ENCODE measurements at regions not wholly inside any gene's neighbourhood (a gene's known extent, or its start where the extent isn't known, plus 50 kb on each side); places are given as distances from the start of the nearest gene placed in this dataset.
"Not testable (repeated sequence)": the region's sequence is repeated elsewhere in the genome, so short reads cannot be mapped to it uniquely, and the experiment has no call there.

- TF ChIP-seq, protein P1, sequence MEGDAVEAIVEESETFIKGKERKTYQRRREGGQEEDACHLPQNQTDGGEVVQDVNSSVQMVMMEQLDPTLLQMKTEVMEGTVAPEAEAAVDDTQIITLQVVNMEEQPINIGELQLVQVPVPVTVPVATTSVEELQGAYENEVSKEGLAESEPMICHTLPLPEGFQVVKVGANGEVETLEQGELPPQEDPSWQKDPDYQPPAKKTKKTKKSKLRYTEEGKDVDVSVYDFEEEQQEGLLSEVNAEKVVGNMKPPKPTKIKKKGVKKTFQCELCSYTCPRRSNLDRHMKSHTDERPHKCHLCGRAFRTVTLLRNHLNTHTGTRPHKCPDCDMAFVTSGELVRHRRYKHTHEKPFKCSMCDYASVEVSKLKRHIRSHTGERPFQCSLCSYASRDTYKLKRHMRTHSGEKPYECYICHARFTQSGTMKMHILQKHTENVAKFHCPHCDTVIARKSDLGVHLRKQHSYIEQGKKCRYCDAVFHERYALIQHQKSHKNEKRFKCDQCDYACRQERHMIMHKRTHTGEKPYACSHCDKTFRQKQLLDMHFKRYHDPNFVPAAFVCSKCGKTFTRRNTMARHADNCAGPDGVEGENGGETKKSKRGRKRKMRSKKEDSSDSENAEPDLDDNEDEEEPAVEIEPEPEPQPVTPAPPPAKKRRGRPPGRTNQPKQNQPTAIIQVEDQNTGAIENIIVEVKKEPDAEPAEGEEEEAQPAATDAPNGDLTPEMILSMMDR (IDR thresholded peaks at IDR 0.05): not testable (repeated sequence)
- not testable (repeated sequence) for TF ChIP-seq POLR2AphosphoS5 (IDR thresholded peaks at IDR 0.05; ENCODE audit: low read depth, low read length); SIN3A (IDR thresholded peaks at IDR 0.05; ENCODE audit: borderline replicate concordance, insufficient read depth, low read depth, low read length); TCF7L2 (IDR thresholded peaks at IDR 0.05; ENCODE audit: low read depth, low read length); REST (IDR thresholded peaks at IDR 0.05; ENCODE audit: insufficient read depth in 1 of 2, low read depth in 2 of 2, low read length in 1 of 2)
Observed at GRCh38 chr2:111463956-111464355, 343.2 kb downstream of the BCL2L11 start.
